ENCODE measurements at regions not wholly inside any gene's neighbourhood (a gene's known extent, or its start where the extent isn't known, plus 50 kb on each side); places are given as distances from the start of the nearest gene placed in this dataset.

- DNase-seq, result no peak
These were observed 598.2 kb upstream of the NDST4 start for GRCh38 chr4:115711575-115711974.

GRCh38 chr4:115688961-115689360 lies 575.5 kb upstream of the NDST4 start:
- no peak for DNase-seq

- DNase-seq, result no peak
These were observed 573.8 kb upstream of the NDST4 start for GRCh38 chr4:115687052-115687755.

GRCh38 chr4:115678425-115678941 lies 565.1 kb upstream of the NDST4 start:
- no peak for DNase-seq

GRCh38 chr4:115675719-115676118 lies 562.3 kb upstream of the NDST4 start:
- no peak for DNase-seq

- no peak for DNase-seq
These were observed 561.1 kb upstream of the NDST4 start for GRCh38 chr4:115674485-115674884.

- no peak for DNase-seq
These were observed 558.2 kb upstream of the NDST4 start for GRCh38 chr4:115671581-115671980.

- DNase-seq, result no peak
These were observed 557.5 kb upstream of the NDST4 start for GRCh38 chr4:115670930-115671329.

GRCh38 chr4:115668396-115668795 lies 555.0 kb upstream of the NDST4 start:
- no peak for DNase-seq

- no peak for DNase-seq
These were observed 550.9 kb upstream of the NDST4 start for GRCh38 chr4:115664285-115664684.

GRCh38 chr4:115660465-115660864 lies 547.0 kb upstream of the NDST4 start:
- DNase-seq, result no peak

- no peak for DNase-seq
These were observed 544.7 kb upstream of the NDST4 start for GRCh38 chr4:115657991-115658650.

- no peak for DNase-seq
These were observed 542.2 kb upstream of the NDST4 start for GRCh38 chr4:115655626-115656025.

- DNase-seq, result no peak
These were observed 535.4 kb upstream of the NDST4 start for GRCh38 chr4:115648786-115649185.

- DNase-seq, result no peak
These were observed 515.9 kb upstream of the NDST4 start for GRCh38 chr4:115629270-115629669.

GRCh38 chr4:115609631-115610030 lies 496.2 kb upstream of the NDST4 start:
- no peak for DNase-seq

GRCh38 chr4:115607311-115607710 lies 493.9 kb upstream of the NDST4 start:
- DNase-seq, result no peak

- no peak for DNase-seq
These were observed 483.0 kb upstream of the NDST4 start for GRCh38 chr4:115596265-115597001.

GRCh38 chr4:115580901-115581300 lies 467.5 kb upstream of the NDST4 start:
- DNase-seq, result no peak

- DNase-seq, result no peak
These were observed 462.4 kb upstream of the NDST4 start for GRCh38 chr4:115575851-115576250.

GRCh38 chr4:115562506-115562905 lies 449.1 kb upstream of the NDST4 start:
- DNase-seq, result no peak

GRCh38 chr4:115548123-115548522 lies 434.7 kb upstream of the NDST4 start:
- DNase-seq, result no peak

- peak; percentile 7 for DNase-seq
These were observed 424.0 kb upstream of the NDST4 start for GRCh38 chr4:115537387-115537786.

- DNase-seq, result no peak
These were observed 415.7 kb upstream of the NDST4 start for GRCh38 chr4:115529126-115529525.

Measured in inflammatory macrophage treated with lipopolysaccharide for 4 hours (primary cell).